GM12878 (cell line): ENCODE measurements at regions not wholly inside any gene's neighbourhood (a gene's known extent, or its start where the extent isn't known, plus 50 kb on each side); places are given as distances from the start of the nearest gene placed in this dataset.

Experiments
- ATAC-seq: fragments of 200-7000 bp; cut with Tn5 transposase; 3 replicates; pipeline ENCODE4 v1.9.1; 2020; ENCODE audit warnings: mild to moderate bottlenecking, moderate library complexity
- BruUV-seq: library from RNA; stranded (reverse); fragments of 400-500 nt; replicated peaks from 2 replicates; lab custom pipeline; 2021; lab: Mats Ljungman, UMichigan
- CTCF ChIA-PET: fragments of 300-600 bp; sonication (Branson Sonifier 250); formaldehyde crosslinking; extraction: SDS; loops from one replicate; lab custom pipeline; 2021; ENCODE audit warnings: inconsistent platforms; lab: Yijun Ruan, JAX
- POLR2A ChIA-PET: fragments of 350-600 bp; formaldehyde crosslinking; extraction: SDS; loops from one replicate; lab custom pipeline; 2021; ENCODE audit warnings: inconsistent platforms; lab: Charles Lee
- RAD21 ChIA-PET: fragments of 300-600 bp; sonication (Branson Sonifier 250); formaldehyde crosslinking; loops from one replicate; lab custom pipeline; 2023; ENCODE audit warnings: antibody characterized with exemption; ENCODE audit not compliant: unreplicated experiment; lab: Charles Lee
- SMC1A ChIA-PET: fragments of 300-600 bp; sonication (Branson Sonifier 250); formaldehyde crosslinking; loops from one replicate; lab custom pipeline; 2023; ENCODE audit not compliant: unreplicated experiment, uncharacterized antibody; lab: Charles Lee
- DNase-seq: peaks from one replicate; pipeline ENCODE4 v3.0.0-alpha.2; 2011; ENCODE audit warnings: low read depth, low spot score
- FAIRE-seq: peaks from 3 replicates; lab custom pipeline; 2011; peaks lifted over from hg19 to GRCh38; lab: Jason Lieb, UNC
- H2AFZ ChIP-seq: 2 replicates; pipeline ENCODE4 v1.6.0; 2011; ENCODE audit warnings: low read depth, low read length, control low read depth; ENCODE audit not compliant: control insufficient read depth
- H3K27ac ChIP-seq: 2 replicates; pipeline ENCODE4 v1.5.1; 2011; ENCODE audit warnings: control low read depth; ENCODE audit not compliant: control insufficient read depth, insufficient read depth
- H3K27me3 ChIP-seq, 2 experiments: replicated peaks in 1 of 2; 2 replicates each; pipeline versions ENCODE4 v1.6.0 to v1.6.1; 2011; ENCODE audit warnings: low read length in 1 of 2; ENCODE audit not compliant: control insufficient read depth in 2 of 2, insufficient read depth in 2 of 2
- H3K36me3 ChIP-seq, 2 experiments: 2 replicates each; pipeline ENCODE4 v1.5.1; 2011; ENCODE audit warnings: low read length in 1 of 2; ENCODE audit not compliant: control insufficient read depth in 2 of 2, insufficient read depth in 2 of 2
- H3K4me1 ChIP-seq: 2 replicates; pipeline ENCODE4 v1.6.1; 2011; ENCODE audit warnings: mild to moderate bottlenecking, low read length, moderate library complexity, mixed read lengths; ENCODE audit not compliant: control insufficient read depth, insufficient read depth
- H3K4me2 ChIP-seq: 2 replicates; pipeline ENCODE4 v1.6.0; 2011; ENCODE audit warnings: control low read depth; ENCODE audit not compliant: control insufficient read depth, insufficient read depth
- H3K4me3 ChIP-seq: fragments of 200-600 bp; sonication (generic); 2 replicates; pipeline ENCODE4 v1.5.1; 2016
- H3K79me2 ChIP-seq: 2 replicates; pipeline ENCODE4 v1.6.0; 2011; ENCODE audit warnings: low read length; ENCODE audit not compliant: control insufficient read depth, insufficient read depth
- H3K9ac ChIP-seq: 2 replicates; pipeline ENCODE4 v1.8.0; 2011; ENCODE audit warnings: low read length, control low read depth, mixed read lengths; ENCODE audit not compliant: control insufficient read depth, insufficient read depth
- H3K9me3 ChIP-seq: replicated peaks from 3 replicates; pipeline ENCODE4 v1.5.1; 2011; ENCODE audit warnings: mild to moderate bottlenecking, low read length; ENCODE audit not compliant: control insufficient read depth, insufficient read depth
- H4K20me1 ChIP-seq: 2 replicates; pipeline ENCODE4 v1.6.0; 2011; ENCODE audit not compliant: control insufficient read depth, insufficient read depth
- CUX1 ChIP-seq: IDR thresholded peaks from 2 replicates; pipeline ENCODE4 v1.6.1; 2012; ENCODE audit warnings: improper control_type of control experiment, low read depth, low read length; ENCODE audit not compliant: insufficient replicate concordance
- E2F4 ChIP-seq: IDR thresholded peaks from 2 replicates; pipeline ENCODE4 v1.6.1; 2012; ENCODE audit warnings: low read depth, low read length, improper control_type of control experiment
- NR2C1 ChIP-seq: fragments of 450-650 bp; IDR thresholded peaks from 2 replicates; pipeline ENCODE4 v1.6.1; 2017; ENCODE audit warnings: antibody characterized with exemption, mild to moderate bottlenecking, moderate library complexity
- PKNOX1 ChIP-seq: fragments of 450-650 bp; IDR thresholded peaks from 2 replicates; pipeline ENCODE4 v1.6.1; 2016; ENCODE audit warnings: mild to moderate bottlenecking
- SKIL ChIP-seq: fragments of 450-650 bp; IDR thresholded peaks from 2 replicates; pipeline ENCODE4 v1.6.1; 2017; ENCODE audit warnings: mild to moderate bottlenecking, low read depth, inconsistent platforms; ENCODE audit not compliant: poor library complexity, severe bottlenecking
- SRF ChIP-seq, 2 experiments: IDR thresholded peaks; 2 replicates each; pipeline ENCODE4 v1.6.1; 2011; ENCODE audit warnings: low read depth in 2 of 2, low read length in 2 of 2, mild to moderate bottlenecking in 1 of 2, moderate library complexity in 1 of 2
- ZNF207 ChIP-seq: fragments of 450-650 bp; IDR thresholded peaks from 2 replicates; pipeline ENCODE4 v1.6.1; 2014; ENCODE audit warnings: antibody characterized with exemption, mild to moderate bottlenecking, borderline replicate concordance
- WGBS: methylation state at CpG from one replicate; pipeline ENCODE4 v1.1.6; 2016; ENCODE audit warnings: low lambda C conversion rate; ENCODE audit not compliant: insufficient replicate concordance, insufficient coverage; ENCODE audit errors: missing lambda C conversion rate; 5-methylcytosine and 5-hydroxymethylcytosine counted together
- in situ Hi-C: fragments of 300-500 bp; cut with MboI; formaldehyde crosslinking; loops from 9 replicates; pipeline ENCODE4 v1.14.3; 2018; ENCODE audit warnings: mixed read lengths
- intact Hi-C: fragments of 100-400 bp; cut with micrococcal nuclease; formaldehyde crosslinking; loops from one replicate; pipeline ENCODE4 v1.14.2; 2022; ENCODE audit not compliant: unreplicated experiment

- TF ChIP-seq CUX1 (no peak), PKNOX1 (no peak), SKIL (no peak)
Measured at GRCh38 chr12:83800022-83800421, 1112.6 kb downstream of the SLC6A15 start (continued).

- FAIRE-seq (no peak), ATAC-seq (no peak), DNase-seq (no peak)
- H3K9me3 ChIP-seq = no peaks in the 10 kb centered on the region
- WGBS = 42% methylated on average over 3 of the region's 3 CpGs
- in situ Hi-C loops = no loop called here
- ChIA-PET CTCF (no interaction called here), SMC1A (no interaction called here), RAD21 (no interaction called here), POLR2A (no interaction called here)
- no peaks in the 10 kb centered on the region for H3K79me2 ChIP-seq
- intact Hi-C loops = no loop called here
- H3K4me3 ChIP-seq = no peak overlapping the region
- BruUV-seq = no TSS peak
- no peak overlapping the region for H2AFZ ChIP-seq
- no peak overlapping the region for H3K9ac ChIP-seq
- no peaks in the 10 kb centered on the region for H3K4me1 ChIP-seq
- no peaks in the 10 kb centered on the region for H3K27me3 ChIP-seq
- no peaks in the 10 kb centered on the region for H3K36me3 ChIP-seq
- no peak overlapping the region for H3K27ac ChIP-seq
- no peaks in the 10 kb centered on the region for H4K20me1 ChIP-seq
- H3K4me2 ChIP-seq = no peak overlapping the region
- no peak for TF ChIP-seq PKNOX1
- TF ChIP-seq ZNF207 = no peak
- no peak for TF ChIP-seq SRF (IDR thresholded peaks at IDR 0.05; ENCODE audit: low read depth in 2 of 2, low read length in 2 of 2)
- no peak for TF ChIP-seq NR2C1
- TF ChIP-seq E2F4 = no peak
Measured at GRCh38 chr12:83796531-83796930, 1109.8 kb downstream of the TMTC2 start.
